ENCODE measurements at regions not wholly inside any gene's neighbourhood (a gene's known extent, or its start where the extent isn't known, plus 50 kb on each side); places are given as distances from the start of the nearest gene placed in this dataset.
"Not testable (repeated sequence)": the region's sequence is repeated elsewhere in the genome, so short reads cannot be mapped to it uniquely, and the experiment has no call there.

- DNase-seq, result not testable (repeated sequence)
Observed at GRCh38 chr10:15921423-15921945, 61.2 kb upstream of the MINDY3 start.

DNA sequence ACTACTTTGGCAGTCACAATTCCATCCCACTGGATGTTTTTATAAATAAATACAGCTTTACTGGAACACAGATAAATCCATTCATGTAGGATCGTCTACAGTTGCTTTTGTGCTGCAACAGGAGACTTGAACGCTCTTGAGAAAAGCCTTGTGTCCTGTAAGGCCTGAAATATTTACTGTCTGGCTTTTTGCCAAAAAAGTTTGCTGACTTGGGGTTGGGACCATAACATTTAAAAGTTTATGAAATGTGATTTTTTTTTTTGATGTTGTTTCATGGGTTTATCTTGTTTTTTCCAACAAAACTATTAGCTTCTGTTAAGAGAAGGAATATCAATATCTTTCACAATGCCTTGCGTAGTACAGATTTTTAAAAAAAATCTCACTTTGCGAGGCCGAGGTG, 71.1 kb upstream of the MINDY3 start:
- no peak for DNase-seq

GRCh38 chr10:15939543-15939942, 79.2 kb upstream of the MINDY3 start:
- not testable (repeated sequence) for DNase-seq

DNA sequence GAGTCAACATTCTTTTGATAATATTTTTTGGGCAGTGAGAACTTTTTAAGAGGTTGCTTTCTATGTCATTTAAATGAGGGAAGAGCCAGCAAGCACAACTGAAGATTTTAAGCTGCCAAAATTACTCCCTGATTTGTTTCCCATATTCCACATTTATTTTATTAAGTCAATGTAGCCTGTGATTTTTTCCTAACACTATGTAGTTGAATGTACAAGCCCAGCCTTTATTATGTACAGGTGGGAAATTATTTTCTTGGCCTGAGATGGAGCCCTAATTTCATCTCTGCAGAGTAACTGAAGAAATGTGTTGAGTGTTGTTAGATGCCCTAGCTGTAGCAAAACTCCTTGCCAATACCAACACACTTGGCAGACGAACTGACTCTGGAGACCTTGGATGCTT, 83.1 kb upstream of the MINDY3 start:
- no peak for DNase-seq

DNA sequence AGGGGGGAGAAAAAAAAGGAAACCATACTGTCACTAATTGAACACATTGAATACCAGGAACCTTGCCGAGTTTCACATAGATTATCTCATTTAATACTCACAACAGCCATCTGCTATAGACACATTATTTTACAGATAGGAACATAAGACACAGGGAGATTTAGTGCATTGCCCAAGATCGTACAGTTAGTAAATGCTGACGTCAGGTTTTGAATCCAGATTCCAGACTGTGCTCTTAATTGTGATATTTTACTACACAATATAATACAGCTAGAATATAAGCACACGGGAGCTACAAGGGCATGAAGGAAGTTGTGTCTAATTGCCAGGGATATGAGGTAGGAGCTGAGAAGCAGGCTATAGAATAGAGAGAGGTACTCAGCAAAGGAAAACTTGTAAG, 93.9 kb upstream of the MINDY3 start:
- DNase-seq, result no peak

- DNase-seq, result no peak
Observed at GRCh38 chr10:15960277-15960676, 100.0 kb upstream of the MINDY3 start.

DNA sequence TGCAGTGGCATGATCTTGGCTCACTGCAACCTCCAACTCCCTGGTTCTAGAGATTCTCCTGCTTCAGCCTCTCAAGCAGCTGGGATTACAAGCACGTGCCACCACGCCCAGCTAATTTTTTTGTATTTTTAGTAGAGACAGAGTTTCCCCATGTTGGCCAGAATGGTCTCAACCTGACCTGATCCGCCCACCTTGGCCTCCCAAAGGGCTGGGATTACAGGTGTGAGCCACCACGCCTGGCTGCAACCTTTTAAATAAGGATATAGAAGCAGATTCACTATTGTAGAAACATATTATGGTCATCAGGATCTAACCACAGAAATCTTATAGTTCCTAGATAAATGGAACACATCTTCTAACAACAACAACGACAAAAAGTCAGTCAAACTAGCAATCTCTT, 112.4 kb upstream of the MINDY3 start:
- not testable (repeated sequence) for DNase-seq

- DNase-seq, result no peak
Observed at GRCh38 chr10:15985690-15986089, 125.4 kb upstream of the MINDY3 start.

- no peak for DNase-seq
Observed at GRCh38 chr10:15990535-15991129, 130.3 kb upstream of the MINDY3 start.

- DNase-seq, result no peak
Observed at GRCh38 chr10:15997313-15997712, 137.0 kb upstream of the MINDY3 start.

DNA sequence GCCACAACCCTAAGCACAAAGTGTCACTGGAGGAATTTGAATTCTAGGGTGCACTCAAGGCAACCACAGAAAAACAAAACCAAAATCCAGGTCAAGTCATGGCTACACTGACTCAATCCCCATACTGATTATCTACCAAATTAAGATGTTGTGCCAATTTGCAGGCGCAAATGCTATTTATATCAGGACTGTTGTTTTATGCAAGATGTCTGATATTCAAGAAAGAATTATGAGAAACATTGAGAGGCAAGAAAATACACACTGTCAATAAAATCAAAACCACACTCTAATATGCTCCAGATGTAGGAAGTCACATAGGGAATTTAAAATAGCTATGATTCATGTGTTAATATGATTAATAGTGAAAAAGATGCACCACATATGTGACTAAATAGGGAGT, 141.3 kb upstream of the MINDY3 start:
- peak; percentile 14 for DNase-seq

DNA sequence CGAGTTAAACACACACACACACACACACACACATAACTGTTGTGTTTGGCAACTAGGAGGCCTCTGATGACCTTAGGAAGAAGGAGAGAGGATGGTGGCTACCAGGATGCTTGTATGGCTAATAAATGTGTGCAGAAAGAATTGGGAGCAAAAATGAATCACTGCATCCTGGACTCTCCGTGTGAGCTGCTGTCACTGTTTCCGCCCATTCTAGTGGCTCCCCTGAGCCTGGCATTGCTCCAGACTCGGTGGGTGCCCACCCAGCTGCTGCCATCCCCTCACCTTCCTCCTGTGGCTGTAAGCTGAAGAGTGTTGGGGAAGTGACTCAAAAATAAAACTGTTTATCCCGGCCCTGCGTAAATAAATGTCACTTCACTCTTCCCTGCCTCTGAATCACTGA, 149.5 kb upstream of the MINDY3 start:
- DNase-seq, result no peak

- DNase-seq, result no peak
Observed at GRCh38 chr10:16011548-16011947, 151.2 kb upstream of the MINDY3 start.

DNA sequence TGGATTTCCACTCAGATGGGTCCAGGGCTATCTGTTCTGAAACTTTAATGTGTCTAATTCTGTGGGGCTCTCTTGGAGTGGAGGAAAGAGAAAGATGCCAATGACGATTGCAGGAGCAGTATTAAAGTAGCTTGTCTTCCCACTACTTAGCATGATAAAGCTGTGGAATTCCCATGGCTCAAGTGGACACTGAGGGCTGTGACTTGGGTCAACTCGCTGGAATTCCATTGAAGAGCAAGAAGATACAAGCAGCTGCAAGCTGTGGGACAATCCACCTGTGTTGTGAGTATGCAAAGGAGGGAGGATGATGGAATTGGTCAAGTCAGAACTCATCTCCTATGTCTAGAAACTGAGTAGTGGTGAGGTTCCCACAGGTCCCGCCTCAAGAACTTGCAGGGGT, 154.2 kb upstream of the MINDY3 start:
- DNase-seq, result no peak

- DNase-seq, result no peak
Observed at GRCh38 chr10:16016688-16017087, 156.4 kb upstream of the MINDY3 start.

DNA sequence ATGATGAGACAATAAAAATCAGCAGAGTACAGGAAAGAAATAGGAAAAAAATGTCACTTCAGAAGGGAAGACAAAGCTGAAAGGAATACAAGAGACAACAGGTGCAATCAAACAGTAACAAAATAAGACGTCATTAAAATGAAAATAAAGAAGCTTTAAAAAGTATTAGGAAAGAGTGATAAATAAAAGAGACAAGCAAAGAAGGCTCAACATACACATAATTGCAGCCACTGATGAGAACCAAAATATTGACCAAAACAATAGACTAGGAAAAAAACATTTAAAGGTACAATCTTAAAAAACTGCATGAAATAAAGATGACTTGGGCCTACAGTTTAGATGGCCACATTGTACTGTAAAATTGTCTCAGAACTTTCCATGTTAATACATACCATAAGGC, 160.5 kb upstream of the MINDY3 start:
- no peak for DNase-seq

- not testable (repeated sequence) for DNase-seq
Observed at GRCh38 chr10:16026832-16027231, 166.5 kb upstream of the MINDY3 start.

GRCh38 chr10:16030562-16030961, 170.3 kb upstream of the MINDY3 start:
- DNase-seq, result no peak

GRCh38 chr10:16049050-16049449, 188.7 kb upstream of the MINDY3 start:
- no peak for DNase-seq

DNA sequence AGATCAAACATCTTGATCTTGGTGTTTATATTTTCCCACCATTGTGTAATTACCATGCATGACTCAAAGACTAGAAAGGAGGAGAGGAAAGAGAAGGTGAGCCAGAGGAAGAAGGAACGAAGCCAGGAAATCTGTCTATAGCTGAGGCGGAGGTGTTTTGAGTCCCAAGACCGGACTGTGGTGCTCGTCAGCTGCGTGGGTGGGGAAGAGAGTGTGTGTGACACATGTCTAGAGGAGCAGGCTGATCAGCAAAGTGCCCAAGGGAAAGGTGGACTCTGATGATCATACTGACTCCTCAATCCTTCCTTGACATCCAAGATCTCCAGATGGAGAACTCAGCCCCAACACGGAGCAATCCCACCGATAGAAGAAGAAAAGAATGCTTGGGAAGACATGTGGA, 189.5 kb upstream of the MINDY3 start:
- no peak for DNase-seq

DNA sequence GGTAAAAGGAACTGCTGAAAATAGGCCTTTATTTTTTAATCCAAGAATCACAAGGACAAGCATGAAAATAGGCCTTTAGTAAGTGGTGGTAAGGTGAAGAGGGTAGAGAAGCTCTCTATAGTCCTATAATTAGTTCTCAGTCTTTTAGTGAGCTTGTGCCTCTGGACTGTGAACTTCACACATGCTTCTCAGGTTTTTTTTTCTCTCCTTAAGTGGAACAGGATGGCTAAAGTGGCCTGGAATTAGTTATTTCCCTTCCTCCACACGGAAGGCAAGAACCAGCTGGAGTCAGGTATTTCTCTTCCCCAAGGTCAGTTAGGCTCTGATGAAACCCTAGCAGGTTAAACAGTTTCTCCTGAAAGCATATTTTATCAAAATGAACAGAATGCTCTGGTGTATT, 203.0 kb upstream of the MINDY3 start:
- no peak for DNase-seq

DNA sequence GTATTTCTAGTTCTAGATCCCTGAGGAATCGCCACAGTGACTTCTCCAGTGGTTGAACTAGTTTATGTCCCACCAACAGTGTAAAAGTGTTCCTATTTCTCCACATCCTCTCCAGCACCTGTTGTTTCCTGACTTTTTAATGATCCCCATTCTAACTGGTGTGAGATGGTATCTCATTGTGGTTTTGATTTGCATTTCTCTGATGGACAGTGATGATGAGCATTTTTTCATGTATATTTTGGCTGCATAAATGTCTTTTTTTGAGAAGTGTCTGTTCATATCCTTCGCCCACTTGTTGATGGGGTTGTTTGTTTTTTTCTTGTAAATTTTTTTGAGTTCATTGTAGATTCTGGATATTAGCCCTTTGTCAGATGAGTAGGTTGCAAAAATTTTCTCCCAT, 223.2 kb upstream of the MINDY3 start:
- DNase-seq, result not testable (repeated sequence)

- peak; percentile 2 for DNase-seq
Observed at GRCh38 chr10:16105082-16105481, 244.8 kb upstream of the MINDY3 start.

DNA sequence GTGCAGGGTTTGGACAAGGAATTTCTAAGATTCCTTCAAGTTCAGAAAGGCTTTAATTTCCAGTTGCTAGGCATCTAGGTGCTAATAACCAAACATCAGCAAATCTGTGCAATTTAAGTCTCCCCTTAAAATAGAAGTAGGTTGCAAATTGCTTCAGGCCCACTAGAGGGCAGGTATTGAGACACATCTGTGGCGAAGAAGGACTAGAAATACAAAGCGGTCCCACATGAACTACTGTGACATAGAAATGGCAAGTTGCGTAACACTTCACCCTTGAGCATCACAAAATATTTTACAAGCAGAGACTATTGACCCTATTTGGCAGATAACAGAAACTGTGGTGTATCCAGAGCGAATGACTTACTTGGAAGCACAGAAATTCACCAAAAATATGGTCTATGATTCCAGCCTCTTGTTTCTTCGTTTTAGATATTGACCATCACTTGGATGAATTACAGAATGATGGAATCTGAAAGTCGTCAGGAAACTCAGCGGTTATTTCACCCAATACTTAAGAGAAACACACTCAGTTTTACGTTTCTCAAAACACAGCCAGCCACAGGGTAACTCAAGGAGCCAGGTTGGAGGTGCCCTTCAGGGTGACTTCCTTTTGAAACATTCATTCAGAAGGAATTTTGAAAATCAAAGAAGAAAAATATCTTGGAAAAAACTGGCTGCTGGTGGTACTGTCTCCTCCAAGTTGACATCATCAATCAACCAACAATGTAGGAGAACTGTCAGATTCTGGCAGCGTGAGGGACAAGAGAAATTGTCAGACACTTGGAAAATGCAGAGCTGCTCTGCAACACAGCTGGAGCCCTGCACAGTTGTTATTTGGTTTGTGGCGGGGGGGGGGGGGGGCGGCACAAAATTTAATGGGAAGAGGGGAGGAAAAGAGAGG, 256.3 kb upstream of the MINDY3 start:
- peak; percentile 6 for DNase-seq

All from fibroblast of skin of right quadriceps (primary cell).